Spinal cord (tissue), 9 donors: ENCODE measurements at regions not wholly inside any gene's neighbourhood (a gene's known extent, or its start where the extent isn't known, plus 50 kb on each side); places are given as distances from the start of the nearest gene placed in this dataset.

Experiments
- DNase-seq, 6 donors: peaks; one replicate each; pipeline versions ENCODE4 v3.0.0 to v3.0.0-alpha.2; 2013 to 2015; ENCODE audit warnings: low spot score in 6 of 6, low read depth in 4 of 6
- H3K27ac ChIP-seq: one replicate; pipeline ENCODE4 v1.5.1; 2013; ENCODE audit warnings: low read depth, low read length, control low read depth
- H3K27me3 ChIP-seq: one replicate; pipeline ENCODE4 v1.6.1; 2013; ENCODE audit warnings: low read length; ENCODE audit not compliant: control insufficient read depth, insufficient read depth
- H3K36me3 ChIP-seq: one replicate; pipeline ENCODE4 v1.6.1; 2013; ENCODE audit warnings: low read length; ENCODE audit not compliant: control insufficient read depth, insufficient read depth
- H3K4me1 ChIP-seq: one replicate; pipeline ENCODE4 v1.6.1; 2013; ENCODE audit warnings: low read length; ENCODE audit not compliant: control insufficient read depth, insufficient read depth
- H3K4me3 ChIP-seq: one replicate; pipeline ENCODE4 v1.5.1; 2013; ENCODE audit warnings: low read depth, low read length, control low read depth
- H3K9me3 ChIP-seq: one replicate; pipeline ENCODE4 v1.6.1; 2013; ENCODE audit warnings: low read length; ENCODE audit not compliant: control insufficient read depth, insufficient read depth
- WGBS: methylation state at CpG from one replicate; pipeline ENCODE4 v1.1.5; 2013; ENCODE audit warnings: missing lambda C conversion rate; ENCODE audit not compliant: insufficient coverage; 5-methylcytosine and 5-hydroxymethylcytosine counted together
- donor health status: healthy.

DNA sequence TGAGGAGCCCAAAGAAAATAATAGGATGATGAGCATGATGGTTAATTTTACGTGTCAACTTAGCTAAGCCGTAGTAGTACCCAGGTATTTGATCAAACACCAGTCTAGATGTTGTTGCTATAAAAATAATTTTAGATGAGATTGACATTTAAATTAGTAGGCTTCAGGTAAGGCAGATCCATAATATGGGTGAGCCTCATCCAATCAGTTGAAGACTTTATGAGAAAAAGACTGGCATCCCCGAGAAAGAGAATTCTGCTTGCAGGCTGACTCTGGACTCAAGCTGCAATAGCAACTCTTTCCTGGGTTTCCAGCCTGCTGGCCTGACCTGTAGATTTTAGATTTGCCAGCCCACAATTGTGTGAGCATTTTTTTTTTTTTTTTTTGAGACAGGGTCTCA lies 192.8 kb upstream of the LNX1 start:
- Histone ChIP-seq H3K36me3 (no peaks in the 10 kb centered on the region), H3K9me3 (no peaks in the 10 kb centered on the region), H3K4me1 (no peaks in the 10 kb centered on the region), H3K27ac (no peak overlapping the region), H3K4me3 (no peak overlapping the region), H3K27me3 (no peaks in the 10 kb centered on the region)
- WGBS, result 97% methylated on average over 2 of the region's 3 CpGs
- DNase-seq, result no peak

DNA sequence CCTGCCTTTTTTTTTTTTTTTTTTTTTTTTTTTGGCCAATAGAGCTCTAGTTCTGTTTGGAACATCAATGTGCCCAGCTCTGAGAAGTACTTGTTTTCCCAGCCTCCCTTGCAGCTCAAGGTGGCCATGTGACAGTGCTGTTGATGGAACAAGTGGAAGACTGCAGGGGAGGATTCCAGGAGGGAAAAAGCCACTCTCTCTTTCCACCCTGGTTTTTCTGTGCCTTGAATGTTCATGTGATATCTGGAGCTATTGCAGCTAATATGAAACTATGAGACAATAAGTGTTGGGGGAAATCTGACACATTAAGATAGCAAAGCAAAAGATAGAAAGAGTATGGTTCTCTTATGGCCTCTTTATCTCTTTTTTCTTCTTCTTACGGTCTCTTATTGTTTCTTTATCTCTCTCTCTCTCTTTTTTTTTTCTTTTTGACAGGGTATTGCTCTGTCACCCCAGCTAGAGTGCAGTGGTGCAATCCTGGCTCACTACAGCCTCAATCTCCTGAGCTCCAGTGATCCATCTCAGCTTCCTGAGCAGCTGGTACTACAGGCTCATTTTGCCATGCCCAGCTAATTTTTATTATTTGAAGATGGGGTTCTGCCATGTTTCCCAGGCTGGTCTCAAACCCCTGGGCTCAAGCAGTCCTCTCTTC lies 192.0 kb upstream of the LNX1 start:
- 100% methylated on average over 1 of the region's 1 CpG for WGBS
- Histone ChIP-seq H3K4me1 (no peaks in the 10 kb centered on the region), H3K36me3 (no peaks in the 10 kb centered on the region), H3K27me3 (no peaks in the 10 kb centered on the region), H3K27ac (no peak overlapping the region), H3K4me3 (no peak overlapping the region), H3K9me3 (no peaks in the 10 kb centered on the region)
- no peak for DNase-seq

DNA sequence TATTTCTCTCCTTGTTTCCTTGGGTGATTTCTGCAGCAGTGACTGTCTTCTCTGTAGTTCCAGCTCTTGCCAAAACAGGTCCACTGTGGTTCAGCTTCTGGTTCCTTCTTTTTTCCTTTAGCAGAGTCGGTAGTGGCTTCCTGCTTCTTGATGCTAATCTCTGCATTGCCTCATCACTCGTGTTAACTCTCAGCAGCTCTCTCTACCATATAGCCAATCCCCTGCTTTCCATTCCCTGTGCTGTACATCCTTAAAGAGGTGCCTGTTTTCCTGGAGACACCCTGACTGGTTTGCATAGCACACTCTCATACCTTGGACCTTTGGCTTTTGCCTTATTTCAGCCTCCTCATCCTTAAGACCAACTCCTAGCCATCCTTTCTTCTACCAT lies 191.2 kb upstream of the LNX1 start:
- peak overlapping the region; percentile 29 for H3K27ac ChIP-seq
- WGBS, result 66% methylated on average over 2 of the region's 2 CpGs
- H3K4me1 ChIP-seq, result no peaks in the 10 kb centered on the region
- no peak for DNase-seq
- no peaks in the 10 kb centered on the region for H3K36me3 ChIP-seq
- H3K4me3 ChIP-seq, result no peak overlapping the region
- no peaks in the 10 kb centered on the region for H3K27me3 ChIP-seq
- no peaks in the 10 kb centered on the region for H3K9me3 ChIP-seq

DNA sequence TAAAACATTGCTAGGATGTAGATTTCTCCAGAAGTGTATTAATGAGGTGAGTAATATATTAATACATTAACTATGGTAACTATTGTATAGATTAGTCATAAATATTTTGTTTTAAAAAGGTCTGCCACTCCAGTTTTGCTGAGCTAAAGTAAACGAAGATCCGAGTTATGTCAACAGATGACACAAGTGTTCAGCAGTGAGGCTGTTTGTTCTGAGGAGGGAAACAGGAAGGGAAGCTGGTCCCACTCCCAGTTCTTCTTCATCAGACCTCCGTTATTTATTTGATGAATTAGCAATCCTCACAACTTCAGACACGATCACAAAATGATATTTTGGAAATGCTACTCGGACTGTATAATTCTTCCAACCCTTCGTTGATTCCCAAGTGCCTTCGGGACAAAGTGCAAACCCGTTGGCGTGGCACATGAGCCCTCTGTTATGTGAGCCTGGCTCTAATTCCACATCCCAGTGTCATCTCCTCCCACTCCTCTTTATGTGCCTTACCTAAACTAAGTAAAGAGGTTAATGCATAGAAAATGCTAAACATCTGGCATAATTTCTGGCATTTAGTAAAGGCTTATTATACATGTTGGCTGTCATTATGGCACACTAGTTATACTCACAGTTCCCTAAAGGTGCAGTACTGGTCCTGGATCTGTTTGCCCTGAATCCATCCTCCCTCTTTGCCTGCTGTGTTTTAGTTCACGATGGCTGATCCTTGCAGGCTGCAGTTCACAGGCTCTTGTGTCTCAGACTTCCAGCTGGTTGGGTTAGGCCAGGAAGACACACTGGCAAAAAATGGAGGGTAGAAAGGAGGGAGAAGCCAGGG lies 190.6 kb upstream of the LNX1 start:
- Histone ChIP-seq H3K4me3 (no peak overlapping the region), H3K36me3 (no peaks in the 10 kb centered on the region), H3K9me3 (no peaks in the 10 kb centered on the region), H3K27ac (peak overlapping the region; percentile 29), H3K27me3 (no peaks in the 10 kb centered on the region), H3K4me1 (no peaks in the 10 kb centered on the region)
- 74% methylated on average over 6 of the region's 10 CpGs for WGBS
- DNase-seq, result no peak

DNA sequence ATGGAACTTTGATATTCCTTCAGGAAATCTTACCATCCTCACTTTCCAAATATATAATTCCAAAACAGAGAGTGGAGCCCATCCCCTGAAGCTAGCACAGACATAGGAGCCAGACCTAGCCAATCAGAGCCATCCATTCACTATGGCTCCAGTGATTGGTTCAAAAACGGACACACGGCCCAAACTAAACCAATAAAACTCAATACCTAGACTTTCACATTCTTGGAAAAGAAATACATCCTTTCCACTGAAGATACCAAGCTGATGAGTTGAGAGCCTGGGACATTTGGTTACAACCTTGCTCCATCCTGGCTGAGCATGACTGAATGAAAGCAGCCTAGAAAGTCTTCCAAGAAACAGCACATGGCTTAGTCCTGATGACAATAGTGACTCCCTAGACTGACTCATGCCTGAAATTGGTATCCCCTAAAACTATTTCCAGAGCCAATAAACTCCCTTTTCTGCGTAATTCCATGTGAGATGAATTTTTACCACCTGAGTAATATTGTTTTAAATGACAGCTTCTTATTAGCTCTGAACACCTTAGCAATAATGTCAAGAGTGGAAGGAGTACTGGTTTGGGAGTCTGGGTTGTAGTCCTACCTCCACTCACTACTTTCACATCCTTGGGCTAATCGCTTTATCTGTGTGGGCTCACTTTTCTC lies 189.6 kb upstream of the LNX1 start:
- no peaks in the 10 kb centered on the region for H3K27me3 ChIP-seq
- H3K4me1 ChIP-seq, result no peaks in the 10 kb centered on the region
- H3K4me3 ChIP-seq, result no peak overlapping the region
- no peak for DNase-seq
- WGBS, result 100% methylated on average over 2 of the region's 4 CpGs
- H3K36me3 ChIP-seq, result no peaks in the 10 kb centered on the region
- no peak overlapping the region for H3K27ac ChIP-seq
- H3K9me3 ChIP-seq, result no peaks in the 10 kb centered on the region

DNA sequence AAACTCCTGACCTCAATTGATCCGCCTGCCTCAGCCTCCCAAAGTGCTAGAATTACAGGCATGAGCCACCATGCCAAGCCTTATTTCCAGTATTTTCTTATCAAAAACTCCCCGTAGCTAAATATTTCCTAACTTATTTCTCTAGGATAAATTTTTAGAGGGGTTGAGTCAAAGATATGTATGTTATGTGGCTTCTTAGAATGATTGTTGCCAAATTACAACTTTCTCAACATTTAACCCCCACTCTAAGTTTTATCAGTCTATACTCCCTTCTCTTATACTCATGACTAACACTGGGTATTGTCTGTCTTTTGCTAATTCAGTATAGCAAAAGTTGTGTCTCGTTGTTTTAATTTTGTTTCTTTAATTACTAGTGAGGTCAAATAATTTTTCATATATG lies 187.7 kb upstream of the LNX1 start:
- Histone ChIP-seq H3K36me3 (no peaks in the 10 kb centered on the region), H3K27me3 (no peaks in the 10 kb centered on the region), H3K27ac (no peak overlapping the region), H3K4me1 (no peaks in the 10 kb centered on the region), H3K9me3 (no peaks in the 10 kb centered on the region), H3K4me3 (no peak overlapping the region)
- WGBS, result 80% methylated on average over 1 of the region's 3 CpGs
- no peak for DNase-seq

DNA sequence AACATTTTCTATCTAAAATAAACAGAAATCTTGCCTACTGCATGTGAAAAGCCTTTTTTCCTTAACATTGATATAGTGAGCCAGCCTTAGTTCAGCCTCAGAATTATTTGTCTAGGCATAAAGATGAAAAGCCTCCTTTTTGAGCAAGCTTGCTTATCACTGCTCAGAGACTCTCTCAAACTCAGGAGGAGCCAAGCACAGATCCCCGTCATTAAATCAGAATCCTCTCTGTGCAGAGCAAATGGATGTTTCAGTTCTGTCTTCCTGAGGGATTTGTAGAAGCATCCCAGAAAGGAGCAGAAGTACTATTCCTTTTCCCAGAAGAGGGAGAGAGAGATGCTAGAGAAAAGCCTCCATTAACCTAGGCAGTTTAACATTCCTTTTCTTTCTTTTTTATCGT lies 186.9 kb upstream of the LNX1 start:
- no peaks in the 10 kb centered on the region for H3K9me3 ChIP-seq
- H3K36me3 ChIP-seq, result no peaks in the 10 kb centered on the region
- WGBS, result no CpG with 5 or more reads among the region's 2 CpGs
- H3K4me3 ChIP-seq, result no peak overlapping the region
- DNase-seq, result peak in 1 of 6 donors; percentile 58
- no peaks in the 10 kb centered on the region for H3K27me3 ChIP-seq
- H3K27ac ChIP-seq, result no peak overlapping the region
- H3K4me1 ChIP-seq, result no peaks in the 10 kb centered on the region

DNA sequence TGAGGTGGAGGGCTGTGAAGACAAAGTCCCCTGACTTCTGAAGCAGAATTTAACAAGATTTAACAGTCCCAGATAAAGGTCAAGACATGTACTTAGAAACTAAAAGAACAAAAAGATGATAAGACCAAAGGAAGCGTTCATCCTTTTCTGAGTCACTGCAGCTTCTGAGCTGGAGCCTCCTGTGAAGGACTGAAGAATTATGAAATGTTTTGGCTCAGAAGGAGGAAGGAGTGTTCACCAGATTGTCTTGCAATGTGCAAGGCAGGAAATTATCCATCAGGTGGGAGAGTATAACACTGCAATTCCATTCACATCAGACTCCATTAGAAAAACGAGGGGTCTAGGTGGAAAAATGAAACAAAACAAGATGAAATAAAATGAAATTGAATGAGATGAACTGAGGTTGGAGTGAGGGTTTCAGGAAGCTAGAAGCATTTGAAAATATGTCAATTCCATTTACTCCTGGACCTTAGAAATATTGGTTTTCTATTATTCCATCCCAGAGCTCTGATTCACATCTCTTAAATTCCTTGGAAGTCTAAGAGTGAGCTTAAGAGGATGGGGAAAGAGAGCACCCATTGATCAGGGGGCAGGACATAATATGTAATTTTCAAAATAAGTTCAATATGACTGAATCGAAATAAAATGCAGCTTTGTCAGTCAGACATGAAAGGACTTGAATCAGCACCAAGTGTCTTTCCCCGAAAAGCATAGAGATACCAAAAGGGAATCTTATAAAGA lies 186.1 kb upstream of the LNX1 start:
- Histone ChIP-seq H3K27me3 (no peaks in the 10 kb centered on the region), H3K4me1 (no peaks in the 10 kb centered on the region), H3K4me3 (no peak overlapping the region), H3K36me3 (no peaks in the 10 kb centered on the region), H3K9me3 (no peaks in the 10 kb centered on the region), H3K27ac (no peak overlapping the region)
- DNase-seq, result no peak
- WGBS, result 71% methylated on average over 1 of the region's 4 CpGs

DNA sequence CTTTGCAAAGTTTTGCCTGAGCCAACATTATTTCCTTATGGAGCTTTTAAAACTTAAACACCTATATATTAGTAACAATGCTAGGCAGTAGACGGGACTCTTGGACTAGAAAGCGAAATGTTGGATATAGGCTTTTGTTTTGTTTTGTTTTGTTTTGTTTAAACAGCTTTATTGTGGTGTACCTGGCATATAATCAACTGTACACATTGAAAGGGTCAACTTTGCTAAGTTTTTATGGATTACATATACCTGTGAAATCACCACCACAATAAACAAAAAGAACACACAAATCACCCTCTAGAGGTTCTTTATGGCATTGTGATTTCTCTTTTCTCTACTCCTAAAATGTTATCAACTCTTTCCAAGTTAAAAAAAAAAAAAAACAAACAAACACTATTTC lies 184.9 kb upstream of the LNX1 start:
- H3K9me3 ChIP-seq, result no peaks in the 10 kb centered on the region
- H3K36me3 ChIP-seq, result no peaks in the 10 kb centered on the region
- no CpG with 5 or more reads among the region's 2 CpGs for WGBS
- no peak overlapping the region for H3K4me3 ChIP-seq
- H3K4me1 ChIP-seq, result no peaks in the 10 kb centered on the region
- DNase-seq, result no peak
- H3K27ac ChIP-seq, result no peak overlapping the region
- H3K27me3 ChIP-seq, result no peaks in the 10 kb centered on the region
